GM12892 (cell line): ENCODE measurements at regions not wholly inside any gene's neighbourhood (a gene's known extent, or its start where the extent isn't known, plus 50 kb on each side); places are given as distances from the start of the nearest gene placed in this dataset.

ENCODE experiments used
- POLR2A ChIP-seq: IDR thresholded peaks from 2 replicates; pipeline ENCODE4 v1.6.1; 2011; ENCODE audit warnings: low read depth, low read length, control low read depth
- TAF1 ChIP-seq: IDR thresholded peaks from 2 replicates; pipeline ENCODE4 v1.6.1; 2011; ENCODE audit warnings: low read depth, mild to moderate bottlenecking, control low read depth, low read length, borderline replicate concordance

- TF ChIP-seq POLR2A (no peak), TAF1 (no peak)
These were observed 291.2 kb upstream of the HS3ST5 start for GRCh38 chr6:114634016-114634415.
